ENCODE measurements at regions not wholly inside any gene's neighbourhood (a gene's known extent, or its start where the extent isn't known, plus 50 kb on each side); places are given as distances from the start of the nearest gene placed in this dataset.

DNA sequence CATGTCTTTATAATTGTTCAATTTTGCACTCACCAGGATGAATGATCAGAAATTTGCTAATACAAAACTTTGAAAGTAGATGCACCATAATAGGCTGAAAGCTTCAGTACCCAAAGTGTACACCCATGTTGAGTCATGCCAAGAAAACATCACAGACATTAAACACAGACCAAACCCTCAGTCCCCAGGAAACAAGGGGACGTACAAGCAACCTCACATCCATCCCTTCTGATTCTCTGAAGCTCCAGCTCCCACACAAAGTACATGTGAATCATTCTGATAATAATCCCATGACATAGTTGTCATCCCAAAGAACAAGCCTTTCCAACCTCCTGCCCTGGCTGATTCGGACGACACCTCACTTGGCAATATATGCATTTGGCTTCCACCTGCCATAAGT, 183.8 kb downstream of the SNX19 start:
- TF ChIP-seq, protein P1, sequence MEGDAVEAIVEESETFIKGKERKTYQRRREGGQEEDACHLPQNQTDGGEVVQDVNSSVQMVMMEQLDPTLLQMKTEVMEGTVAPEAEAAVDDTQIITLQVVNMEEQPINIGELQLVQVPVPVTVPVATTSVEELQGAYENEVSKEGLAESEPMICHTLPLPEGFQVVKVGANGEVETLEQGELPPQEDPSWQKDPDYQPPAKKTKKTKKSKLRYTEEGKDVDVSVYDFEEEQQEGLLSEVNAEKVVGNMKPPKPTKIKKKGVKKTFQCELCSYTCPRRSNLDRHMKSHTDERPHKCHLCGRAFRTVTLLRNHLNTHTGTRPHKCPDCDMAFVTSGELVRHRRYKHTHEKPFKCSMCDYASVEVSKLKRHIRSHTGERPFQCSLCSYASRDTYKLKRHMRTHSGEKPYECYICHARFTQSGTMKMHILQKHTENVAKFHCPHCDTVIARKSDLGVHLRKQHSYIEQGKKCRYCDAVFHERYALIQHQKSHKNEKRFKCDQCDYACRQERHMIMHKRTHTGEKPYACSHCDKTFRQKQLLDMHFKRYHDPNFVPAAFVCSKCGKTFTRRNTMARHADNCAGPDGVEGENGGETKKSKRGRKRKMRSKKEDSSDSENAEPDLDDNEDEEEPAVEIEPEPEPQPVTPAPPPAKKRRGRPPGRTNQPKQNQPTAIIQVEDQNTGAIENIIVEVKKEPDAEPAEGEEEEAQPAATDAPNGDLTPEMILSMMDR (IDR thresholded peaks at IDR 0.05): no peak
- TF ChIP-seq, protein P2, sequence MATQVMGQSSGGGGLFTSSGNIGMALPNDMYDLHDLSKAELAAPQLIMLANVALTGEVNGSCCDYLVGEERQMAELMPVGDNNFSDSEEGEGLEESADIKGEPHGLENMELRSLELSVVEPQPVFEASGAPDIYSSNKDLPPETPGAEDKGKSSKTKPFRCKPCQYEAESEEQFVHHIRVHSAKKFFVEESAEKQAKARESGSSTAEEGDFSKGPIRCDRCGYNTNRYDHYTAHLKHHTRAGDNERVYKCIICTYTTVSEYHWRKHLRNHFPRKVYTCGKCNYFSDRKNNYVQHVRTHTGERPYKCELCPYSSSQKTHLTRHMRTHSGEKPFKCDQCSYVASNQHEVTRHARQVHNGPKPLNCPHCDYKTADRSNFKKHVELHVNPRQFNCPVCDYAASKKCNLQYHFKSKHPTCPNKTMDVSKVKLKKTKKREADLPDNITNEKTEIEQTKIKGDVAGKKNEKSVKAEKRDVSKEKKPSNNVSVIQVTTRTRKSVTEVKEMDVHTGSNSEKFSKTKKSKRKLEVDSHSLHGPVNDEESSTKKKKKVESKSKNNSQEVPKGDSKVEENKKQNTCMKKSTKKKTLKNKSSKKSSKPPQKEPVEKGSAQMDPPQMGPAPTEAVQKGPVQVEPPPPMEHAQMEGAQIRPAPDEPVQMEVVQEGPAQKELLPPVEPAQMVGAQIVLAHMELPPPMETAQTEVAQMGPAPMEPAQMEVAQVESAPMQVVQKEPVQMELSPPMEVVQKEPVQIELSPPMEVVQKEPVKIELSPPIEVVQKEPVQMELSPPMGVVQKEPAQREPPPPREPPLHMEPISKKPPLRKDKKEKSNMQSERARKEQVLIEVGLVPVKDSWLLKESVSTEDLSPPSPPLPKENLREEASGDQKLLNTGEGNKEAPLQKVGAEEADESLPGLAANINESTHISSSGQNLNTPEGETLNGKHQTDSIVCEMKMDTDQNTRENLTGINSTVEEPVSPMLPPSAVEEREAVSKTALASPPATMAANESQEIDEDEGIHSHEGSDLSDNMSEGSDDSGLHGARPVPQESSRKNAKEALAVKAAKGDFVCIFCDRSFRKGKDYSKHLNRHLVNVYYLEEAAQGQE (IDR thresholded peaks at IDR 0.05; ENCODE audit: insufficient read depth in 1 of 2, low read depth in 2 of 2, low read length in 1 of 2): no peak

All from Panc1 (cell line).